Astrocyte (in vitro differentiated cells and primary cell): ENCODE measurements at regions not wholly inside any gene's neighbourhood (a gene's known extent, or its start where the extent isn't known, plus 50 kb on each side); places are given as distances from the start of the nearest gene placed in this dataset.

Source experiments
- DNase-seq: peaks from one replicate; pipeline ENCODE4 v3.0.0-alpha.2; 2010; ENCODE audit warnings: low read depth
- FAIRE-seq: peaks from 2 replicates; lab custom pipeline; 2011; peaks lifted over from hg19 to GRCh38; lab: Jason Lieb, UNC
- H2AFZ ChIP-seq: 2 replicates; pipeline ENCODE4 v1.6.0; 2012; ENCODE audit warnings: low read depth, low read length, inconsistent platforms
- H3K27ac ChIP-seq: 2 replicates; pipeline ENCODE4 v1.5.1; 2011; ENCODE audit warnings: low read depth, low read length, inconsistent platforms
- H3K27me3 ChIP-seq: 2 replicates; pipeline ENCODE4 v1.6.0; 2011; ENCODE audit warnings: low read length, inconsistent platforms; ENCODE audit not compliant: insufficient read depth
- H3K36me3 ChIP-seq: 2 replicates; pipeline ENCODE4 v1.5.1; 2011; ENCODE audit warnings: low read length, inconsistent platforms; ENCODE audit not compliant: insufficient read depth
- H3K4me1 ChIP-seq: 2 replicates; pipeline ENCODE4 v1.5.1; 2011; ENCODE audit warnings: low read length, inconsistent platforms; ENCODE audit not compliant: insufficient read depth
- H3K4me2 ChIP-seq: 2 replicates; pipeline ENCODE4 v1.6.0; 2012; ENCODE audit warnings: low read length, inconsistent platforms
- H3K4me3 ChIP-seq: 2 replicates; pipeline ENCODE4 v1.5.1; 2011; ENCODE audit warnings: low read depth, mild to moderate bottlenecking, low read length, inconsistent platforms; ENCODE audit not compliant: insufficient read depth
- H3K79me2 ChIP-seq: 2 replicates; pipeline ENCODE4 v1.6.0; 2012; ENCODE audit warnings: mild to moderate bottlenecking, low read length, inconsistent platforms; ENCODE audit not compliant: insufficient read depth
- H3K9ac ChIP-seq: 2 replicates; pipeline ENCODE4 v1.6.0; 2012; ENCODE audit warnings: mild to moderate bottlenecking, low read length, inconsistent platforms
- H3K9me3 ChIP-seq: 2 replicates; pipeline ENCODE4 v1.5.1; 2012; ENCODE audit warnings: low read depth, mild to moderate bottlenecking, low read length, inconsistent platforms; ENCODE audit not compliant: insufficient read depth
- H4K20me1 ChIP-seq: 2 replicates; pipeline ENCODE4 v1.6.0; 2012; ENCODE audit warnings: low read length, inconsistent platforms; ENCODE audit not compliant: insufficient read depth
- H3K27ac Mint-ChIP-seq: one replicate; pipeline ENCODE4 v1.8.0; 2021; ENCODE audit warnings: mild to moderate bottlenecking, mixed read lengths; ENCODE audit not compliant: unreplicated experiment
- H3K27me3 Mint-ChIP-seq: one replicate; pipeline ENCODE4 v1.8.0; 2021; ENCODE audit warnings: low read depth, mixed read lengths; ENCODE audit not compliant: unreplicated experiment
- H3K36me3 Mint-ChIP-seq: one replicate; pipeline ENCODE4 v1.8.0; 2021; ENCODE audit warnings: low read depth, mixed read lengths; ENCODE audit not compliant: unreplicated experiment
- H3K4me1 Mint-ChIP-seq: one replicate; pipeline ENCODE4 v1.8.0; 2021; ENCODE audit warnings: low read depth, mixed read lengths; ENCODE audit not compliant: unreplicated experiment
- H3K4me3 Mint-ChIP-seq: one replicate; pipeline ENCODE4 v1.8.0; 2021; ENCODE audit warnings: mild to moderate bottlenecking, moderate library complexity, mixed read lengths; ENCODE audit not compliant: unreplicated experiment
- H3K9me3 Mint-ChIP-seq: one replicate; pipeline ENCODE4 v1.8.0; 2021; ENCODE audit warnings: mild to moderate bottlenecking, mixed read lengths; ENCODE audit not compliant: unreplicated experiment
- CTCF ChIP-seq: IDR thresholded peaks from 2 replicates; pipeline ENCODE4 v1.5.1; 2011; ENCODE audit warnings: low read depth, mild to moderate bottlenecking, inconsistent platforms, low read length, moderate library complexity; ENCODE audit not compliant: insufficient read depth
- EZH2 ChIP-seq: IDR thresholded peaks from 2 replicates; pipeline ENCODE4 v1.6.1; 2012; ENCODE audit warnings: mild to moderate bottlenecking, low read length, inconsistent platforms; ENCODE audit not compliant: insufficient read depth

- H3K79me2 ChIP-seq: no peaks in the 10 kb centered on the region
- Mint-ChIP-seq H3K4me1 (peaks cover 33% of the 10 kb centered on the region), H3K9me3 (no peaks in the 10 kb centered on the region), H3K36me3 (no peaks in the 10 kb centered on the region), H3K27ac (peak overlapping the region; percentile 89), H3K27me3 (no peaks in the 10 kb centered on the region), H3K4me3 (no peak overlapping the region)
- H2AFZ ChIP-seq: no peak overlapping the region
- H3K4me3 ChIP-seq: no peak overlapping the region
- no peak overlapping the region for H3K27ac ChIP-seq
- H3K9ac ChIP-seq: no peak overlapping the region
- H3K4me1 ChIP-seq: peaks cover 6% of the 10 kb centered on the region
- no peaks in the 10 kb centered on the region for H3K27me3 ChIP-seq
- FAIRE-seq: no peak
- DNase-seq: peak; percentile 16
- H3K4me2 ChIP-seq: peak overlapping the region; percentile 2
- no peaks in the 10 kb centered on the region for H3K9me3 ChIP-seq
- H4K20me1 ChIP-seq: no peaks in the 10 kb centered on the region
- no peaks in the 10 kb centered on the region for H3K36me3 ChIP-seq
- no peak for TF ChIP-seq CTCF
- TF ChIP-seq EZH2: no peak
These were observed 619.1 kb upstream of the BCHE start for GRCh38 chr3:166456286-166456685.

DNA sequence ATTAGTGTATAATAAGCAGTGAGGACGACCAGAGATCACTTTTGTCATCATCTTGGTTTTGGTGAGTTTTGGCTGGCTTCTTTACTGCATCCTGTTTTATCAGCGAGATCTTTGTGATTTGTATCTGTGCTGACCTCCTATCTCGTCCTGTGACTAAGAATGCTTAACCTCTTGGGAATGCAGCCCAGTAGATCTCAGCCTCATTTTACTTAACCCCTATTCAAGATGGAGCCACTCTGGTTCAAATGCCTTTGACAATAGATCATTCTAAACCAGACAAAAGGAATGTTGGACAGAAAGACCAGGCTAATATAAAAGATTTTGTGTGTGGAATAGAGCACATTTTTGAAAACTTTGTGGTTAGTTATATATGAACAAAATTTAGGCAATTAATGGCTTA is 618.5 kb upstream of the BCHE start:
- Histone ChIP-seq H3K27ac (no peak overlapping the region), H3K9ac (no peak overlapping the region), H3K9me3 (no peaks in the 10 kb centered on the region), H3K79me2 (no peaks in the 10 kb centered on the region), H2AFZ (peak overlapping the region; percentile 6), H3K36me3 (no peaks in the 10 kb centered on the region), H3K4me1 (peaks cover 6% of the 10 kb centered on the region), H3K4me2 (peak overlapping the region; percentile 17), H3K4me3 (no peak overlapping the region), H3K27me3 (no peaks in the 10 kb centered on the region), H4K20me1 (no peaks in the 10 kb centered on the region)
- Mint-ChIP-seq H3K27me3 (no peaks in the 10 kb centered on the region), H3K4me3 (no peak overlapping the region), H3K27ac (peak overlapping the region; percentile 89), H3K36me3 (no peaks in the 10 kb centered on the region), H3K4me1 (peaks cover 33% of the 10 kb centered on the region), H3K9me3 (no peaks in the 10 kb centered on the region)
- FAIRE-seq (no peak), DNase-seq (peak; percentile 64)
- TF ChIP-seq CTCF (no peak), EZH2 (no peak)

DNA sequence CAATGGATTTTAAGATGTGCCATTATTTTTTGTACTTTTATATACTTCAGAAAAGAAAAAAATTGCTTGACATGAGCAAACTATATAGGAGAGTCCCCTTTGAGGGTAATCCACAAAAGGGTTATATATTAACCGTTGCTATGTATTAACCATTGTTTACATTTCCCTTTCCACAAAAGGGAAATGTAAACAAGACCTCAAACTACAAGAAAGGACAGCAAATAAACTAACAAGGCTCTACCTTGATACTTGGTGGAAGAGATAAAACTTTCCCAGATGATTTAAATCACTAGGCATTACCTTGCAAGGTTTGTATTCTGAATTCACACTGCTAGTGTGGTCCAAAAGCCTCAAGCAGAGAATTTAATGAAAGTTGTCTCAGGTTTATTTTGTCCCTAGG is 616.3 kb upstream of the BCHE start:
- Histone ChIP-seq H3K4me3 (no peak overlapping the region), H3K4me1 (peaks cover 6% of the 10 kb centered on the region), H3K36me3 (no peaks in the 10 kb centered on the region), H4K20me1 (no peaks in the 10 kb centered on the region), H3K27ac (no peak overlapping the region), H3K4me2 (no peak overlapping the region), H2AFZ (no peak overlapping the region), H3K9me3 (no peaks in the 10 kb centered on the region), H3K27me3 (no peaks in the 10 kb centered on the region), H3K9ac (no peak overlapping the region), H3K79me2 (no peaks in the 10 kb centered on the region)
- Mint-ChIP-seq H3K36me3 (no peaks in the 10 kb centered on the region), H3K4me1 (peaks cover 32% of the 10 kb centered on the region), H3K4me3 (no peak overlapping the region), H3K9me3 (no peaks in the 10 kb centered on the region), H3K27me3 (no peaks in the 10 kb centered on the region), H3K27ac (no peak overlapping the region)
- no peak for FAIRE-seq
- no peak for DNase-seq
- TF ChIP-seq EZH2 (no peak), CTCF (no peak)
